ENCODE measurements at regions not wholly inside any gene's neighbourhood (a gene's known extent, or its start where the extent isn't known, plus 50 kb on each side); places are given as distances from the start of the nearest gene placed in this dataset.
"Not testable (repeated sequence)": the region's sequence is repeated elsewhere in the genome, so short reads cannot be mapped to it uniquely, and the experiment has no call there.

DNA sequence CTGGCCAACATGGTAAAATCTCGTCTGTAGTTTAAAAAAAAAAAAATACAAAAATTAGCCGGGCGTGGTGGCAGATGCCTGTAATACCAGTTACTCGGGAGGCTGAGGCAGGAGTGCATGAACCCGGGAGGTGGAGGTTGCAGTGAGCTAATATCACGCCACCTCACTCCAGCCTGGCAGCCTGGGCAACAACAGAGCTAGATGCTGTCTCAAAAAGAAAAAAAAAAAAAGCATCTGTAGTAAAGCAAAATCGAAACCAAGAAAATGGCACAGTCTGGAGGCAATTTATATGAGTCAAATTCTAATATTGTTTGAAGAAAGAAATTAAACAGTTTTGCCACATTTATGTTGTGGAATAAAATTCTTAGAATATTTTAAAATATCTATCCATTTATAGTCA lies 365.0 kb upstream of the CHORDC1 start:
- Histone ChIP-seq H3K9me3 (ENCODE audit: severe bottlenecking) (peaks cover 3% of the 10 kb centered on the region), H3K27ac (no peak overlapping the region), H3K4me3 (ENCODE audit: low read depth, low read length) (no peak overlapping the region), H3K36me3 (no peaks in the 10 kb centered on the region), H3K27me3 (ENCODE audit: insufficient read depth, low read depth, severe bottlenecking) (no peaks in the 10 kb centered on the region)
- TF ChIP-seq, protein P1, sequence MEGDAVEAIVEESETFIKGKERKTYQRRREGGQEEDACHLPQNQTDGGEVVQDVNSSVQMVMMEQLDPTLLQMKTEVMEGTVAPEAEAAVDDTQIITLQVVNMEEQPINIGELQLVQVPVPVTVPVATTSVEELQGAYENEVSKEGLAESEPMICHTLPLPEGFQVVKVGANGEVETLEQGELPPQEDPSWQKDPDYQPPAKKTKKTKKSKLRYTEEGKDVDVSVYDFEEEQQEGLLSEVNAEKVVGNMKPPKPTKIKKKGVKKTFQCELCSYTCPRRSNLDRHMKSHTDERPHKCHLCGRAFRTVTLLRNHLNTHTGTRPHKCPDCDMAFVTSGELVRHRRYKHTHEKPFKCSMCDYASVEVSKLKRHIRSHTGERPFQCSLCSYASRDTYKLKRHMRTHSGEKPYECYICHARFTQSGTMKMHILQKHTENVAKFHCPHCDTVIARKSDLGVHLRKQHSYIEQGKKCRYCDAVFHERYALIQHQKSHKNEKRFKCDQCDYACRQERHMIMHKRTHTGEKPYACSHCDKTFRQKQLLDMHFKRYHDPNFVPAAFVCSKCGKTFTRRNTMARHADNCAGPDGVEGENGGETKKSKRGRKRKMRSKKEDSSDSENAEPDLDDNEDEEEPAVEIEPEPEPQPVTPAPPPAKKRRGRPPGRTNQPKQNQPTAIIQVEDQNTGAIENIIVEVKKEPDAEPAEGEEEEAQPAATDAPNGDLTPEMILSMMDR (IDR thresholded peaks at IDR 0.05; ENCODE audit: low read depth, low read length), result no peak
- no peak for DNase-seq

DNA sequence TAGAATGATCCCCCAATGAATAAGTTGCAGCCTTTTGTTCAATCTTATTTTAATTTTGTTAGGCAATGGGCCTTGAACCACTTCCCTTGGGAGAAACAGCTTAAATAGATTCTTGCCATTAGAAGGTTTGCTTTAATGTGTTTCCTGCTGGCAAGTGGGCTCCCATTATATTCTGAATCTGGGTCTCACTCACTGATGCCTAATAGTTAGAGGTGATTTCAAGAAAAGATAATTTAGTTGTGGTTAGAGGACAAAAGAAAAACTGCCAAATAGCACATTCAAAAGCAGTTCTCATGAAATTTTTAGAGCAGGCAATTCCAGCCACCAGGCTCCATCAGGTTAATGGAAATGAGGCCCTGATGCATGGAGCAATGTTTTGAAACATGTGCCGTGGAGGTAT lies 362.6 kb upstream of the CHORDC1 start:
- TF ChIP-seq, protein P1 (IDR thresholded peaks at IDR 0.05; ENCODE audit: low read depth, low read length), result no peak
- Histone ChIP-seq H3K27me3 (ENCODE audit: insufficient read depth, low read depth, severe bottlenecking) (no peaks in the 10 kb centered on the region), H3K9me3 (ENCODE audit: severe bottlenecking) (no peaks in the 10 kb centered on the region), H3K27ac (no peak overlapping the region), H3K36me3 (no peaks in the 10 kb centered on the region), H3K4me3 (ENCODE audit: low read depth, low read length) (no peak overlapping the region)
- no peak for DNase-seq

DNA sequence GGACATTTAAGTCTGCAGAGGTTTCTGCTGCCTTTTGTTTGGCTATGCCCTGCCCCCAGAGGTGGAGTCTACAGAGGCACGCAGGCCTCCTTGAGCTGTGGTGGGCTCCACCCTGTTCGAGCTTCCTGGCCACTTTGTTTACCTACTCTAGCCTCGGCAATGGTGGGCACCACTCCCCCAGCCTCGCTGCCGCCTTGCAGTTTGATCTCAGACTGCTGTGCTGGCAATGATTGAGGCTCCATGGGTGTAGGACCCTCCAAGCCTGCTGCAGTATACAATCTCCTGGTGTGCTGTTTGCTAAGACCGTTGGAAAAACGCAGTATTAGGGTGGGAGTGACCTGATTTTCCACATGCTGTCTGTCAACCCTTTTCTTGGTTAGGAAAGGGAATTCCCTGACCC lies 360.1 kb upstream of the CHORDC1 start:
- H3K9me3 ChIP-seq (ENCODE audit: severe bottlenecking); H3K36me3 ChIP-seq; H3K4me3 ChIP-seq (ENCODE audit: low read depth, low read length); DNase-seq; H3K27ac ChIP-seq; H3K27me3 ChIP-seq (ENCODE audit: insufficient read depth, low read depth, severe bottlenecking): not testable (repeated sequence)

DNA sequence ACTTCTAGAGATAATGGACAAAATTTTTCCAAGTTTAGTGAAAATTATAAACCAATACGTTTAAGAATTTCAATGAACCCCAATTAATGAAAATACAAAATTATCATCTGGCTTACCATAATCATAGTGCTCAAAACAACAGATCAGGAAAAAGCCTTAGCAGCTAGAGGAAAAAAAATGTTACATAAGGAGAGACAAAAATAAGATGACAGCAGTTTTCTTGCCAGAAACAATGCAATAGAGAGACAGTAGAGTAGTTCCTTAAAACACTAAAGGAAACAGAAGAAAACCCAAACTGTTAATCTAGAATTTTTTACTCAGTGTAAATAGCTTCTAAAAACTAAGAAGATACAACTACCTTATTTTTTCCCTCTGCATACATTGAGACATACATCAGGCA lies 341.7 kb upstream of the CHORDC1 start:
- Histone ChIP-seq H3K27me3 (ENCODE audit: insufficient read depth, low read depth, severe bottlenecking) (no peaks in the 10 kb centered on the region), H3K9me3 (ENCODE audit: severe bottlenecking) (no peaks in the 10 kb centered on the region), H3K4me3 (ENCODE audit: low read depth, low read length) (no peak overlapping the region), H3K27ac (no peak overlapping the region), H3K36me3 (no peaks in the 10 kb centered on the region)
- no peak for DNase-seq
- TF ChIP-seq, protein P1 (IDR thresholded peaks at IDR 0.05; ENCODE audit: low read depth, low read length), result no peak

DNA sequence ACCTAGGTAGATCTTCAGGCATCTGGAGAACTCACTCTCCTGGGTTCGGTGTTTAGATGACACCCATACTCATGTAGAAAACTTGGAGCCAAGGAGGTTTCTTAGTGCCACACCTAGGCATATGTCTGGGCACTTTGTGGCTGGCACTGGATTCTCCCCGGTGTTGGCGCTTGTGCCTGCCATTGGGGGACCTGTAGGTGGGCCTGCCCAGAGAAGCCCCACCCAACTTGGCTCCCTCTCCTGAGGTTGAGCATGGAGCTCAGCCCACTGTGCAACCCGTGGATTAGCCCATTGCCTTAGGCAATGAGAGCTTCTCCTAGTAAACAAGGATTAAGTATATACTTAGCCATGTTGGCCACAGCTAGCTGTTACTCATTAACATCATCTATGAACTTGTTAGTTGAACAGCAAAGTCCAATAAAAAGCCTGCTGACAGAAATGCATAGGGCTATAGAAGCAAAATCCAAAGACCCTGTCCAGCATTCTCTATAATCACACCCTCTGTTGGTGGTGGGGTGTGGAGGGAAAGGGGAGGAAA lies 335.5 kb upstream of the CHORDC1 start:
- H3K27ac ChIP-seq, result no peak overlapping the region
- no peaks in the 10 kb centered on the region for H3K36me3 ChIP-seq
- no peak overlapping the region for H3K4me3 ChIP-seq (ENCODE audit: low read depth, low read length)
- DNase-seq, result no peak
- TF ChIP-seq, protein P1 (IDR thresholded peaks at IDR 0.05; ENCODE audit: low read depth, low read length), result no peak
- no peaks in the 10 kb centered on the region for H3K9me3 ChIP-seq (ENCODE audit: severe bottlenecking)
- H3K27me3 ChIP-seq (ENCODE audit: insufficient read depth, low read depth, severe bottlenecking), result no peaks in the 10 kb centered on the region

DNA sequence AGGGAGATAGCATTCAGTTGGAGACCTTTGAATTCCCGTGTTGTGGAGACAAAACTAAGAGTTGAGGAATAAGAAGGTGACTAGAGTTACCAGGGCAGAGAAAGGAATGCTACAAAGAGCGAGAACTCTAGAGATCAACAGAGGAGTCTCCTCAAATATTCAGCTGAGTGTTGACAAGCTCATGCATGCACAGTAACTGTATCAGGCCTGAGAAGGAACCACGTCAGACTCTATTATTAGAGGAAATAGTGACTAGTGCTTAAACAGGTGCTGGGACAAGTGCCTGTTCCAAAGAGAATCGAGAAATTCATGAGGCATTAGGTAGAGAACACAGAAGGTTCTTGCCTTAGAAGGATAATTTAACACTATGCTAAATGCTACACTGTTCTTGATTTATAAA lies 333.8 kb upstream of the CHORDC1 start:
- DNase-seq, result no peak
- Histone ChIP-seq H3K4me3 (ENCODE audit: low read depth, low read length) (no peak overlapping the region), H3K27ac (no peak overlapping the region), H3K27me3 (ENCODE audit: insufficient read depth, low read depth, severe bottlenecking) (no peaks in the 10 kb centered on the region), H3K36me3 (no peaks in the 10 kb centered on the region), H3K9me3 (ENCODE audit: severe bottlenecking) (no peaks in the 10 kb centered on the region)
- TF ChIP-seq, protein P1 (IDR thresholded peaks at IDR 0.05; ENCODE audit: low read depth, low read length), result no peak

All from WERI-Rb-1 (cell line).